ENCODE measurements at regions not wholly inside any gene's neighbourhood (a gene's known extent, or its start where the extent isn't known, plus 50 kb on each side); places are given as distances from the start of the nearest gene placed in this dataset.
"Not testable (repeated sequence)": the region's sequence is repeated elsewhere in the genome, so short reads cannot be mapped to it uniquely, and the experiment has no call there.

- Mint-ChIP-seq H3K4me1 (no peaks in the 10 kb centered on the region), H3K4me3 (no peak overlapping the region), H3K36me3 (no peaks in the 10 kb centered on the region), H3K27me3 (no peaks in the 10 kb centered on the region), H3K9me3 (peaks cover 0 to 13% (median 2%) of the 10 kb centered on the region in 9 donors), H3K27ac (no peak overlapping the region)
- ATAC-seq (no peak), DNase-seq (no peak)
- POLR2A ChIA-PET: no interaction called here
Measured at GRCh38 chr6:48563433-48563832, 452.4 kb upstream of the PTCHD4 start.

- ATAC-seq (no peak), DNase-seq (no peak)
- H3K27ac Mint-ChIP-seq: no peak overlapping the region
- no peak overlapping the region for H3K4me3 Mint-ChIP-seq
- no peaks in the 10 kb centered on the region for H3K4me1 Mint-ChIP-seq
- H3K36me3 Mint-ChIP-seq: no peaks in the 10 kb centered on the region
- POLR2A ChIA-PET: no interaction called here
- H3K27me3 Mint-ChIP-seq: no peaks in the 10 kb centered on the region
- peaks cover 0 to 8% (median 4%) of the 10 kb centered on the region in 9 donors for H3K9me3 Mint-ChIP-seq
Measured at GRCh38 chr6:48560408-48560807, 449.4 kb upstream of the PTCHD4 start.

GRCh38 chr6:48553467-48554189, 442.6 kb upstream of the PTCHD4 start:
- Mint-ChIP-seq H3K9me3 (peaks cover 0 to 17% (median 4%) of the 10 kb centered on the region in 9 donors), H3K27ac (no peak overlapping the region), H3K4me3 (no peak overlapping the region), H3K36me3 (no peaks in the 10 kb centered on the region), H3K4me1 (no peaks in the 10 kb centered on the region), H3K27me3 (no peaks in the 10 kb centered on the region)
- no peak for ATAC-seq
- POLR2A ChIA-PET: no interaction called here
- no peak for DNase-seq

- Mint-ChIP-seq H3K9me3 (peaks cover 0 to 17% (median 4%) of the 10 kb centered on the region in 9 donors), H3K27me3 (no peaks in the 10 kb centered on the region)
- no peak for ATAC-seq
Measured at GRCh38 chr6:48552905-48553304, 441.9 kb upstream of the PTCHD4 start.

GRCh38 chr6:48550603-48551002, 439.6 kb upstream of the PTCHD4 start:
- Mint-ChIP-seq H3K9me3 (peaks cover 0 to 17% (median 3%) of the 10 kb centered on the region in 9 donors), H3K36me3 (no peaks in the 10 kb centered on the region), H3K27me3 (no peaks in the 10 kb centered on the region), H3K4me1 (no peaks in the 10 kb centered on the region), H3K4me3 (no peak overlapping the region), H3K27ac (no peak overlapping the region)
- DNase-seq: no peak
- POLR2A ChIA-PET: no interaction called here
- no peak for ATAC-seq

More at GRCh38 chr6:48552905-48553304, 441.9 kb upstream of the PTCHD4 start:
- POLR2A ChIA-PET: no interaction called here
- Mint-ChIP-seq H3K4me3 (no peak overlapping the region), H3K36me3 (no peaks in the 10 kb centered on the region), H3K27ac (no peak overlapping the region), H3K4me1 (no peaks in the 10 kb centered on the region)
- no peak for DNase-seq

- no peak overlapping the region for H3K4me3 Mint-ChIP-seq
- ATAC-seq (no peak), DNase-seq (no peak)
- H3K36me3 Mint-ChIP-seq: peaks cover 0 to 4% (median 0%) of the 10 kb centered on the region in 3 donors
- POLR2A ChIA-PET: no interaction called here
- H3K4me1 Mint-ChIP-seq: no peaks in the 10 kb centered on the region
- H3K9me3 Mint-ChIP-seq: peaks cover 0 to 22% (median 9%) of the 10 kb centered on the region in 9 donors
- no peaks in the 10 kb centered on the region for H3K27me3 Mint-ChIP-seq
- H3K27ac Mint-ChIP-seq: no peak overlapping the region
Measured at GRCh38 chr6:48542191-48542590, 431.2 kb upstream of the PTCHD4 start.

- ATAC-seq: no peak
- Mint-ChIP-seq H3K4me1 (no peaks in the 10 kb centered on the region), H3K27me3 (no peaks in the 10 kb centered on the region), H3K4me3 (no peak overlapping the region), H3K27ac (no peak overlapping the region), H3K36me3 (peaks cover 0 to 4% (median 0%) of the 10 kb centered on the region in 3 donors), H3K9me3 (peaks cover 0 to 22% (median 9%) of the 10 kb centered on the region in 9 donors)
- DNase-seq: no peak
- POLR2A ChIA-PET: no interaction called here
Measured at GRCh38 chr6:48541649-48542048, 430.7 kb upstream of the PTCHD4 start.

- Mint-ChIP-seq H3K9me3 (peaks cover 0 to 7% (median 0%) of the 10 kb centered on the region in 9 donors), H3K27me3 (no peaks in the 10 kb centered on the region), H3K36me3 (no peaks in the 10 kb centered on the region), H3K4me3 (no peak overlapping the region), H3K4me1 (no peaks in the 10 kb centered on the region), H3K27ac (no peak overlapping the region)
- ATAC-seq (no peak), DNase-seq (no peak)
- POLR2A ChIA-PET: interaction anchor here (0.6 kb wide), 1 partner anchor 71 kb away, joined by 4 read pairs; no protein-coding TSS in a partner anchor
Measured at GRCh38 chr6:48535582-48536009, 424.6 kb upstream of the PTCHD4 start.

GRCh38 chr6:48530978-48531377, 420.0 kb upstream of the PTCHD4 start:
- H3K9me3 Mint-ChIP-seq: peaks cover 0 to 12% (median 0%) of the 10 kb centered on the region in 9 donors
- H3K27me3 Mint-ChIP-seq, H3K36me3 Mint-ChIP-seq, ATAC-seq, H3K4me1 Mint-ChIP-seq, H3K4me3 Mint-ChIP-seq, H3K27ac Mint-ChIP-seq, POLR2A ChIA-PET, DNase-seq: not testable (repeated sequence)

- H3K36me3 Mint-ChIP-seq: no peaks in the 10 kb centered on the region
- ATAC-seq (no peak), DNase-seq (no peak)
- H3K27me3 Mint-ChIP-seq: no peaks in the 10 kb centered on the region
- POLR2A ChIA-PET: no interaction called here
- H3K9me3 Mint-ChIP-seq: peaks cover 0 to 17% (median under 1%) of the 10 kb centered on the region in 9 donors
- H3K4me1 Mint-ChIP-seq: no peaks in the 10 kb centered on the region
- H3K4me3 Mint-ChIP-seq: no peak overlapping the region
- H3K27ac Mint-ChIP-seq: no peak overlapping the region
Measured at GRCh38 chr6:48525849-48526248, 414.9 kb upstream of the PTCHD4 start.

- H3K27me3 Mint-ChIP-seq: no peaks in the 10 kb centered on the region
- ATAC-seq (no peak), DNase-seq (no peak)
- no peak overlapping the region for H3K4me3 Mint-ChIP-seq
- peaks cover 0 to 20% (median 0%) of the 10 kb centered on the region in 9 donors for H3K9me3 Mint-ChIP-seq
- H3K36me3 Mint-ChIP-seq: no peaks in the 10 kb centered on the region
- no peak overlapping the region for H3K27ac Mint-ChIP-seq
- no peaks in the 10 kb centered on the region for H3K4me1 Mint-ChIP-seq
- POLR2A ChIA-PET: no interaction called here
Measured at GRCh38 chr6:48520951-48521350, 410.0 kb upstream of the PTCHD4 start.

GRCh38 chr6:48512390-48512789, 401.4 kb upstream of the PTCHD4 start:
- no peaks in the 10 kb centered on the region for H3K27me3 Mint-ChIP-seq
- POLR2A ChIA-PET: no interaction called here
- H3K27ac Mint-ChIP-seq: no peak overlapping the region
- no peaks in the 10 kb centered on the region for H3K36me3 Mint-ChIP-seq
- DNase-seq (no peak), ATAC-seq (no peak)
- H3K4me1 Mint-ChIP-seq: no peaks in the 10 kb centered on the region
- peaks cover 0 to 9% (median 0%) of the 10 kb centered on the region in 9 donors for H3K9me3 Mint-ChIP-seq
- H3K4me3 Mint-ChIP-seq: no peak overlapping the region

GRCh38 chr6:48511378-48511777, 400.4 kb upstream of the PTCHD4 start:
- no peak for ATAC-seq
- H3K36me3 Mint-ChIP-seq: no peaks in the 10 kb centered on the region
- POLR2A ChIA-PET: no interaction called here
- no peaks in the 10 kb centered on the region for H3K4me1 Mint-ChIP-seq
- peaks cover 0 to 9% (median 0%) of the 10 kb centered on the region in 9 donors for H3K9me3 Mint-ChIP-seq
- DNase-seq: no peak
- no peak overlapping the region for H3K27ac Mint-ChIP-seq
- H3K4me3 Mint-ChIP-seq: no peak overlapping the region
- H3K27me3 Mint-ChIP-seq: no peaks in the 10 kb centered on the region

- ATAC-seq: no peak
- Mint-ChIP-seq H3K27ac (no peak overlapping the region), H3K9me3 (peaks cover 0 to 16% (median 12%) of the 10 kb centered on the region in 9 donors), H3K27me3 (no peaks in the 10 kb centered on the region), H3K4me3 (no peak overlapping the region), H3K4me1 (no peaks in the 10 kb centered on the region), H3K36me3 (no peaks in the 10 kb centered on the region)
- DNase-seq: no peak
- POLR2A ChIA-PET: no interaction called here
Measured at GRCh38 chr6:48505621-48506020, 394.6 kb upstream of the PTCHD4 start.

Measured in naive thymus-derived CD8-positive, alpha-beta T cell (primary cell).